GM20000 (cell line): ENCODE measurements at regions not wholly inside any gene's neighbourhood (a gene's known extent, or its start where the extent isn't known, plus 50 kb on each side); places are given as distances from the start of the nearest gene placed in this dataset.

Experiments
- DNase-seq: peaks from one replicate; pipeline ENCODE4 v3.0.0; 2012; ENCODE audit warnings: low spot score
- TF ChIP-seq, protein P1 (sequence below): IDR thresholded peaks from 2 replicates; pipeline ENCODE4 v1.5.1; 2012; ENCODE audit warnings: mild to moderate bottlenecking, control low read depth; ENCODE audit errors: extremely low read depth, missing control alignments

- TF ChIP-seq, protein P1, sequence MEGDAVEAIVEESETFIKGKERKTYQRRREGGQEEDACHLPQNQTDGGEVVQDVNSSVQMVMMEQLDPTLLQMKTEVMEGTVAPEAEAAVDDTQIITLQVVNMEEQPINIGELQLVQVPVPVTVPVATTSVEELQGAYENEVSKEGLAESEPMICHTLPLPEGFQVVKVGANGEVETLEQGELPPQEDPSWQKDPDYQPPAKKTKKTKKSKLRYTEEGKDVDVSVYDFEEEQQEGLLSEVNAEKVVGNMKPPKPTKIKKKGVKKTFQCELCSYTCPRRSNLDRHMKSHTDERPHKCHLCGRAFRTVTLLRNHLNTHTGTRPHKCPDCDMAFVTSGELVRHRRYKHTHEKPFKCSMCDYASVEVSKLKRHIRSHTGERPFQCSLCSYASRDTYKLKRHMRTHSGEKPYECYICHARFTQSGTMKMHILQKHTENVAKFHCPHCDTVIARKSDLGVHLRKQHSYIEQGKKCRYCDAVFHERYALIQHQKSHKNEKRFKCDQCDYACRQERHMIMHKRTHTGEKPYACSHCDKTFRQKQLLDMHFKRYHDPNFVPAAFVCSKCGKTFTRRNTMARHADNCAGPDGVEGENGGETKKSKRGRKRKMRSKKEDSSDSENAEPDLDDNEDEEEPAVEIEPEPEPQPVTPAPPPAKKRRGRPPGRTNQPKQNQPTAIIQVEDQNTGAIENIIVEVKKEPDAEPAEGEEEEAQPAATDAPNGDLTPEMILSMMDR: no peak
- DNase-seq: no peak
Measured at GRCh38 chr11:122340607-122341290, 224.7 kb upstream of the BLID start.

DNA sequence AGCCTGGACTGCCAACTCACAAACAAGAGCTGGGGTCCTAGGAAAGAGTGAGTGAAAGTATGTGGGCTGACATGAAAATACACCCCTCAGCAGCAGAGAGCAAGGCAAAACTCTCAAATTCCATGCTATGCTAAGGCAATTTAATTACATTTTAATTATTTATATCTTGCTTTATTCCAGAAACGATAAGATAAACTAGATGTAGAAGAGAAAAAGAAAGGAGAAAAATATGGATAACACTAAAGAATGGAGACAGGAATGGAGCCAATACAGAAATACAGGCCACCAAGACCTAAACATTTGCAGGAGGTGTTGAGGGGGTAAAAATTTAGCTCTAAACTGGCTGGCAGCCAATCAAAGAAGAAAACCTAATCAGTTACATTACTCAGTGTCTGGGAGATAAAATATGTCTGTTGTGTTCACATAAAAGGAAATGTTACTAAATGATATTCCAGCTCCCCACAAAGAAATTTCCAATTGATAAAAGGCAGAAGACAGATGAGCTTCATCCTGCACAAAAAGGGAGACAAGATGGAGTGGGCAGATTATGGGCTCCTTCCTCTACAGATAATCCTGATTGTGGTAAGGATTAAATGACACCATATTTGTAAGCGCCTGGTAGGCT, 223.5 kb upstream of the BLID start:
- no peak for DNase-seq
- TF ChIP-seq, protein P1: no peak

GRCh38 chr11:122337704-122338103, 221.7 kb upstream of the BLID start:
- no peak for DNase-seq
- TF ChIP-seq, protein P1: no peak

DNA sequence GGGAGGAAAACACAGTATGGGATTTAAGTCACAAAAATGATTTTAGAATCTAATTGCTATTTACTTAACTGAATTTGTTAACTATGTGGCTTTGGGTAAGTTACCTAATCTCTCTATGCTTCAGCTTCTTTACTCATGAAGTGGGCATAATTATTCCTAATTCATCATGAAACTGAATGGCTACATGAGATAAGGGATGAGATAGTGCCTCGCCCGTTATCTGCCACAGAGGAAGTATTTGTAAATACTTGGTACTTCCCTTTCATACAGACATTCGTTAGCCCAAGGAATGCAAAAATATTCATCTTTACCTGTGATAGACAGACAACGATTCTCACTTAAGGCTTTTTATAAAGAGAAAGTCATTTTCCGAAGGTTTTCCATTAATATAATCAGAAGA, 221.2 kb upstream of the BLID start:
- no peak for DNase-seq
- TF ChIP-seq, protein P1: no peak

DNA sequence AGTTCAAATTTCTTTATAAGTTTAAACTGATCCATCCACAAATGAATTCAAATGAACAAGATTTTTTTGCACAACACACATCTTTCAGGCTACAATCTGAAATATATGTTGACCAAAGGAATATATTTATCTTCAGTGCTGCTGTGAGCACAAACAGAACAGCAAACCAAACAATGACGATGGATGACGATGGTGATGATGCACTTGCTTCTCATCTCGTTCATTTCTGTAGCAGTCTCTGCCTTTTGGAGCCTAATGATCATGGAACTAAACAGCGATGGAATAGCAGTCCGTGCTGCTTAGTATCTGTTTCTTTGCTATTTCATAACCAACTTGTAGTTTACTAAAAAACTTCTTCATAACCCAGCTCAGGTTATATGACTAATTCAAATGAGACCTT, 220.7 kb upstream of the BLID start:
- DNase-seq: no peak
- TF ChIP-seq, protein P1: no peak

DNA sequence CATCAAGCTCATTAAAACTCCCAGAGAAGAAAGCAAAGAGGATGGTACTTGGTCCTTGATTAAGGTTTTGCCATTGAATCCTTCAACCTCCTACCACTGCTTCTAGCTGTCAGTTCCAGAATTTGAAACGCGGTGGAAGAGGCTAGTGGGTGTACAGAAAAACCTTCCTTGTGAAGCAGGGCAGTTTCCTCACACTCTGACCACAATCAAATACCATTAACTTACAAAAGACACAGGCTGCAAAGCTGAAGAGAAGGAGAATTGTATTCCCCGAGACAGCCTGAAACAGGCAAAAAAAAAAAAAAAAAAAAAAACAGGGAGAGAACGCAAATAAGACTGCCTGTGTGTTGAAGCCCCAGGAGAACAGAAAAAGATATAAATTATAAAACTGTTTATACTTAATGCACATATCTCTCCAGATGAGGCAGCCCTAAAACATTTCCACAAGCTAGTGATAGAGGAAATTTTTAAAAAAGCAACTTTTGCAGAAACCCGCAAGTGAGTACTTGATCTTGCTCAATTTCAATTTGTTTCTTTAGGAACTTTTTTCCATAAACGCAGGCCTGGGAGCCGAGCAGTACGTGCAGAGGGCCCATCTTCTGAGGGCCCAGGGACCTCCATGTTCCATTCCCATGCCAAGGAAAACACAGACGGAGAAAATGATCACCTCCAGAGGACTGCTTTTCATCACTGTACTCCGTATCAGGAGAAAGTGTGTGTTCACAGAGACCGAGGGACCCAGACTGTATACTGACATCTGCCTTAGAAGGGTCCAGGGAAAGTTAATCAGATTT, 218.7 kb upstream of the BLID start:
- no peak for DNase-seq
- TF ChIP-seq, protein P1: no peak

DNA sequence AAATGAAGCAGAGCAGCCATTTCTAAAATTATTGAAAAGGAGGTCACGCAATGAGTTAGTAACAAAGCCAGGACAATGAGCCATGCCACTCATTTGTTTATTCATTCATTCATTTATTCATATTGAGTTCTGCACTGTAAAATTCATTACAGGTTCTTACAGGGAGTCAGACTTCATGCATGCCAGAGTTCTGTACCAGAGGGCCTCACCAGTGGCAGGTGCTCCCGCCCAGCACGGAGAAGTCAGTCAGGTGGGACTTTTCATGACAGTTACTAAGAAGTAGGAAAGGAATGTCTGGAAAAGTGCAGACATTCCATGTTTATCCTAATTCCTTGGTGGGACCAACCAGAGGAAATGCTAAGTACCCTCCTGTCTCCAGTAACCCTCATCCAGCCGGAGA, 217.5 kb upstream of the BLID start:
- TF ChIP-seq, protein P1: no peak
- DNase-seq: no peak
